Suprapubic skin (tissue), 4 donors: ENCODE measurements at regions not wholly inside any gene's neighbourhood (a gene's known extent, or its start where the extent isn't known, plus 50 kb on each side); places are given as distances from the start of the nearest gene placed in this dataset.

ENCODE experiments used
- DNase-seq, 2 donors: peaks; one replicate each; pipeline ENCODE4 v3.0.0-alpha.2; 2019; ENCODE audit warnings: low spot score in 2 of 2
- H3K27ac ChIP-seq: fragments of 200-600 bp; sonication (generic); one replicate; pipeline ENCODE4 v1.5.1; 2019
- H3K27me3 ChIP-seq: fragments of 200-600 bp; sonication (generic); one replicate; pipeline ENCODE4 v1.5.1; 2019
- H3K36me3 ChIP-seq: fragments of 200-600 bp; sonication (generic); one replicate; pipeline ENCODE4 v1.5.1; 2019
- H3K4me1 ChIP-seq: fragments of 200-600 bp; sonication (generic); one replicate; pipeline ENCODE4 v1.5.1; 2019
- H3K4me3 ChIP-seq: fragments of 200-600 bp; sonication (generic); one replicate; pipeline ENCODE4 v1.5.1; 2019; ENCODE audit warnings: mild to moderate bottlenecking
- H3K9me3 ChIP-seq: fragments of 200-600 bp; sonication (generic); one replicate; pipeline ENCODE4 v1.5.1; 2019
- CTCF ChIP-seq, 2 donors: fragments of 200-600 bp in 1 of 2; fragments of 450-650 bp in 1 of 2; sonication (generic) in 1 of 2; IDR thresholded peaks; one replicate each; pipeline ENCODE4 v1.5.1; 2016 to 2019; ENCODE audit warnings: antibody characterized with exemption in 2 of 2, mild to moderate bottlenecking in 1 of 2, moderate library complexity in 1 of 2
- EP300 ChIP-seq: sonication (generic); formaldehyde crosslinking; IDR thresholded peaks from one replicate; pipeline ENCODE4 v1.6.1; 2017; ENCODE audit warnings: antibody characterized with exemption
- POLR2A ChIP-seq, 2 donors: fragments of 450-650 bp; IDR thresholded peaks; one replicate each; pipeline ENCODE4 v1.6.1; 2017; ENCODE audit warnings: antibody characterized with exemption in 2 of 2, mild to moderate bottlenecking in 2 of 2, moderate library complexity in 2 of 2
- POLR2AphosphoS5 ChIP-seq, 3 donors: sonication (generic); formaldehyde crosslinking; IDR thresholded peaks; one replicate each; pipeline ENCODE4 v1.6.1; 2017; ENCODE audit warnings: antibody characterized with exemption in 3 of 3
- WGBS: methylation state at CpG from one replicate; pipeline ENCODE4 v1.1.5; 2018; 5-methylcytosine and 5-hydroxymethylcytosine counted together

- WGBS, result 89% methylated on average over 4 of the region's 4 CpGs
- H3K4me1 ChIP-seq, result peaks cover 39% of the 10 kb centered on the region
- no peaks in the 10 kb centered on the region for H3K27me3 ChIP-seq
- no peak overlapping the region for H3K27ac ChIP-seq
- TF ChIP-seq EP300, result no peak
- TF ChIP-seq POLR2A (IDR thresholded peaks at IDR 0.05), result no peak
- no peak for TF ChIP-seq CTCF (IDR thresholded peaks at IDR 0.05)
- TF ChIP-seq POLR2AphosphoS5 (IDR thresholded peaks at IDR 0.05), result no peak
- DNase-seq, result no peak
- H3K4me3 ChIP-seq, result no peak overlapping the region
- H3K9me3 ChIP-seq, result no peaks in the 10 kb centered on the region
- H3K36me3 ChIP-seq, result no peaks in the 10 kb centered on the region
Measured at GRCh38 chr1:201764166-201764565, 64.8 kb upstream of the IPO9 start.

GRCh38 chr1:201764579-201764978 lies 64.4 kb upstream of the IPO9 start:
- no peak overlapping the region for H3K4me3 ChIP-seq
- H3K36me3 ChIP-seq, result no peaks in the 10 kb centered on the region
- peaks cover 42% of the 10 kb centered on the region for H3K4me1 ChIP-seq
- no peak for TF ChIP-seq POLR2A (IDR thresholded peaks at IDR 0.05)
- no peak for TF ChIP-seq POLR2AphosphoS5 (IDR thresholded peaks at IDR 0.05)
- no peak for TF ChIP-seq CTCF (IDR thresholded peaks at IDR 0.05)
- no peak for TF ChIP-seq EP300
- no peaks in the 10 kb centered on the region for H3K27me3 ChIP-seq
- no peaks in the 10 kb centered on the region for H3K9me3 ChIP-seq
- WGBS, result 84% methylated on average over 2 of the region's 2 CpGs
- no peak for DNase-seq
- H3K27ac ChIP-seq, result no peak overlapping the region

GRCh38 chr1:201766131-201766866 lies 62.7 kb upstream of the IPO9 start:
- Histone ChIP-seq H3K27ac (no peak overlapping the region), H3K4me1 (peaks cover 54% of the 10 kb centered on the region)
- no peak for DNase-seq

GRCh38 chr1:201767339-201767738 lies 61.6 kb upstream of the IPO9 start:
- peaks cover 43% of the 10 kb centered on the region for H3K4me1 ChIP-seq
- TF ChIP-seq POLR2A (IDR thresholded peaks at IDR 0.05) (no peak), CTCF (IDR thresholded peaks at IDR 0.05) (no peak), POLR2AphosphoS5 (IDR thresholded peaks at IDR 0.05) (no peak), EP300 (no peak)
- H3K9me3 ChIP-seq, result no peaks in the 10 kb centered on the region
- no peak overlapping the region for H3K27ac ChIP-seq
- H3K36me3 ChIP-seq, result no peaks in the 10 kb centered on the region
- no peak overlapping the region for H3K4me3 ChIP-seq
- 96% methylated on average over 6 of the region's 6 CpGs for WGBS
- no peaks in the 10 kb centered on the region for H3K27me3 ChIP-seq
- no peak for DNase-seq

More at GRCh38 chr1:201766131-201766866, 62.7 kb upstream of the IPO9 start:
- TF ChIP-seq POLR2AphosphoS5 (IDR thresholded peaks at IDR 0.05) (peak in 1 of 3 donors; percentile 30), CTCF (IDR thresholded peaks at IDR 0.05) (no peak), POLR2A (IDR thresholded peaks at IDR 0.05) (no peak)
- Histone ChIP-seq H3K36me3 (no peaks in the 10 kb centered on the region), H3K9me3 (no peaks in the 10 kb centered on the region), H3K27me3 (no peaks in the 10 kb centered on the region), H3K4me3 (no peak overlapping the region)
- WGBS, result 56% methylated on average over 7 of the region's 7 CpGs

GRCh38 chr1:201769072-201769471 lies 59.9 kb upstream of the IPO9 start:
- no peaks in the 10 kb centered on the region for H3K9me3 ChIP-seq
- H3K4me1 ChIP-seq, result peaks cover 32% of the 10 kb centered on the region
- no peaks in the 10 kb centered on the region for H3K27me3 ChIP-seq
- no peak for DNase-seq
- no peak overlapping the region for H3K4me3 ChIP-seq
- H3K36me3 ChIP-seq, result no peaks in the 10 kb centered on the region
- TF ChIP-seq POLR2AphosphoS5 (IDR thresholded peaks at IDR 0.05), result no peak
- TF ChIP-seq CTCF (IDR thresholded peaks at IDR 0.05), result no peak
- TF ChIP-seq EP300, result no peak
- no peak for TF ChIP-seq POLR2A (IDR thresholded peaks at IDR 0.05)
- 88% methylated on average over 2 of the region's 2 CpGs for WGBS
- peak overlapping the region; percentile 62 for H3K27ac ChIP-seq
